HG03175 (cell line): ENCODE measurements at regions not wholly inside any gene's neighbourhood (a gene's known extent, or its start where the extent isn't known, plus 50 kb on each side); places are given as distances from the start of the nearest gene placed in this dataset.
A peak's percentile ranks its signal among the peaks of the same experiment; 100 is the strongest.
"Not testable (repeated sequence)": the region's sequence is repeated elsewhere in the genome, so short reads cannot be mapped to it uniquely, and the experiment has no call there.

Experiments used
- ATAC-seq: cut with Tn5 transposase; IDR thresholded peaks from one replicate; pipeline ENCODE4 v1.9.1; 2021; ENCODE audit warnings: mild to moderate bottlenecking, moderate library complexity; ENCODE audit not compliant: unreplicated experiment

DNA sequence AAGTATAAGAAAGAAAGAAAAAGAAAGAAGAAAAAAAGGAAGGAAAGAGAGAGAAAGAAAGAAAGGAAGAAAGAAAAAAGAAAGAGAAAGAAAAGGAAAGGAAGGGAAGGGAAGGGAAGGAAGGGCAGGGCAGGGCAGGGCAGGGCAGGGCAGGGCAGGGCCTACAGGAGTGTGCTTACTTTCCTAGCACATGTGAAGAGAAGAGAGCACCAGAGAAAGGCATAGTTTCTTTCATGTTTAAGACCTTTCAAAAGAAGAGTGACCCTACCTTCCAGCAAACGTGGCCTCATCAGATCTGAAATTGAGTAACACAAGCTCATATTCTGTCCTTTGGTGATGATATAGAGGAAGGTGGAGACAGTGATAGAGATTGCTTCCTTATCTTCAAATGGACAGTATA lies 899.3 kb upstream of the RAG2 start:
- ATAC-seq: no peak

DNA sequence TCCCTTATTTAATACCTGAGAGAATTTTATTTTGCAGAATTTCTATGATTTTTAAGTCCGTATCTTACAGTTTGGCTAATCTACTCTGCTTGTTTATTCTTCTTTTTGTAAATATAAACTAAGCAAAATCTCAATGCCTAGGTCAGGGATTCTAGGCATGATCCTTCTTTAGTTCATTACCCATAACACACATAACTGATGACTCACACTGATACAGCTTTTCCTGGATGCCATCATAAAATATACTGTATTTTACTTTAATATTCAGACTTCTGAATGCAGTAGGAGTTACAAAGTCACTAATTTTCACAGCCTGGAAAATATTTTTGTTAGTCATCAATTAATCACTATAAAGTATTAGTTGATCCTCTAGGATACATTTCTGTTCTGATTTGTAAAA lies 898.2 kb upstream of the RAG2 start:
- ATAC-seq: no peak

GRCh38 chr11:37484298-37484697 lies 886.3 kb upstream of the RAG2 start:
- ATAC-seq: no peak

DNA sequence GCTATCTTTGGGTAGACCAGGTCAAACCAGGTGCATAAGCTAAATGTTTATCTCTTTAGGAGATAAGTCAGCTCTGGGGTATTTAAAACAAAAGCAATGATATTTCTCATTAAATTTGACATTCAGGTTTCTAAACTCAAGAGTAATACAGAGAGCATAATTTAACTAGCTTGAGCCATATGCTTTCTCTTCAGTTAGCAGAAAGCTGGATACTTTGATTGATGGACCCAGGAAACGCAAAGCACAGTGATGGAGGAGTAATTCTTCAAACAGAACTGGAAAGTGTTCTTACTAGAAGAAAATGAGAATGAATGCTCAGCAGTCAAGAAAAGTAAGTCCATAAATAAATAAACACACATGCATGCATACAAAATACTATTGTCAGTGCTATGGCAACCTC lies 885.7 kb upstream of the RAG2 start:
- no peak for ATAC-seq

GRCh38 chr11:37474889-37475288 lies 876.9 kb upstream of the RAG2 start:
- no peak for ATAC-seq

GRCh38 chr11:37468344-37468743 lies 870.3 kb upstream of the RAG2 start:
- ATAC-seq: no peak

- no peak for ATAC-seq
These were observed 867.2 kb upstream of the RAG2 start for GRCh38 chr11:37465221-37465620.

GRCh38 chr11:37459456-37459855 lies 861.4 kb upstream of the RAG2 start:
- ATAC-seq: no peak

- ATAC-seq: no peak
These were observed 858.7 kb upstream of the RAG2 start for GRCh38 chr11:37456746-37457145.

DNA sequence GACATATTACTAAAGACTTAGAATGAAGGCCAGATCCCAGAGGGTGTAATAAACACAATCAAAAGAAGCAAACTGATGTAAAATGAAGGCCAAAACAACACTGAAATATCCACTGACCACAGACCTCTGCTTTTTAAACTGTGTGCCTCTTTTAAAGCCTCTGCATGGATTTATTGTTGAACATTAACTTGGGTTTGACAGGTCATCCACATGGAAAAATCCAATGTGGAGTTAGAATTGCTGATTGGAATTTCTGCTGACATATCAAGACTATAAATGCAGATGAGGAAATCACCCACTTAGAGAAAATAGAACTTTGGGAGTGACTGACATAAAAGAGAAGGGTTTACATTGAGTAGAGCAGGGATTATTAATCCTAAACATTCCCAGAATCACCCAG lies 853.9 kb upstream of the RAG2 start:
- ATAC-seq: no peak

DNA sequence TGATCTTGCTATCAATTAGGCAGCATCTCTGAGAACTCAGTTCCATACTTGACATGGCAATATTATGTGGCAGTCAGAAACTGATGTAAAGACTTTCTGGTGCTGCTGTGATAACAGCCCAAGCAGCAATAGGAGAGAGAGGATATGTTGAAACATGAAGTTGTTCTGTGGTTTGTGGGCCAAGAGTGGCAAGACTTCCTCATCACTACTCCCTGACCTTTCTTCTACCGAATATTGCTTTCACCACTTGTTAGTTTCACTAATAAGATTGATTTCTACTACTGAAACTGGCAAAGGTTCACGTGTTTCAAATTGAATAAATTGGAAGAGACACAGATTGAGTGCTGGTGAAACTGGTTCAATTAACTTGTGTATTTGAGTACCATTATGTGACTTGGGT lies 852.6 kb upstream of the RAG2 start:
- peak; percentile 82 for ATAC-seq

DNA sequence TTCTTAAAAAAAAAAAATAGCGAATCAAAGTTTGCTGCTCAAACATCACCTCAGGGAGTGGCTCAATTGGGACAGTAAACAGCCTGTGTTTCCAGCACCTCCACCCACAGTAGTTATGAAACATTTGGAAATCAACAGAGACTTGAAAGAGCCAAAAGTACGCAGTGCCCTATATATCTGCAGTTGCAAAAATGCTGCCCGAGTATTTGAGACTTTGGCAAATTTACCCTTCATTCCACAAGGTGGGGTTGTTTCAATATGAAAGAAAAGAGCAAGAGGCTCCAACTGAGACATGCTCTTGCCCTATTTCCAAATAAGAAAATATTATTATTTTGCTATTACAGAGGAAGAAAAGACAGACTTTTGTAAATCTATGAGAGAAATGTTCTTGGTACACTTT lies 851.1 kb upstream of the RAG2 start:
- ATAC-seq: no peak

DNA sequence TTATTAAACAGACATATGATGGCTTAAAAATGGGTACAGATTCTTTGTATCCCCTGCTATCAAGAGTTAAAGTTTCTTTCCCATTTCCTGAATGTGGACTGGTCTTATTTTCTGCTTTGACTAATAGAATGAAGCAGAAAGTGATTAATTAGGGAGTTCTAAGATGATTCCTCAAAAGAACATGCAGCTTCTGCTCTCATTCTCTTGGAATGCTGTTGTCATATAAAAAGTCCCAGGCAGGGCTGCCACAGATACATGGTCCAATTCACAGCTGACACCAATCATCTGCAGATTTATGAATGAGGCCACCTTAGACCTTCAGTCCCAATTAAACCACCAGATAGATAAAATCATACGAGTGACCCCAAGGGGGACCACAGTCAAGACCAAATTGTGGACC lies 844.5 kb upstream of the RAG2 start:
- no peak for ATAC-seq

DNA sequence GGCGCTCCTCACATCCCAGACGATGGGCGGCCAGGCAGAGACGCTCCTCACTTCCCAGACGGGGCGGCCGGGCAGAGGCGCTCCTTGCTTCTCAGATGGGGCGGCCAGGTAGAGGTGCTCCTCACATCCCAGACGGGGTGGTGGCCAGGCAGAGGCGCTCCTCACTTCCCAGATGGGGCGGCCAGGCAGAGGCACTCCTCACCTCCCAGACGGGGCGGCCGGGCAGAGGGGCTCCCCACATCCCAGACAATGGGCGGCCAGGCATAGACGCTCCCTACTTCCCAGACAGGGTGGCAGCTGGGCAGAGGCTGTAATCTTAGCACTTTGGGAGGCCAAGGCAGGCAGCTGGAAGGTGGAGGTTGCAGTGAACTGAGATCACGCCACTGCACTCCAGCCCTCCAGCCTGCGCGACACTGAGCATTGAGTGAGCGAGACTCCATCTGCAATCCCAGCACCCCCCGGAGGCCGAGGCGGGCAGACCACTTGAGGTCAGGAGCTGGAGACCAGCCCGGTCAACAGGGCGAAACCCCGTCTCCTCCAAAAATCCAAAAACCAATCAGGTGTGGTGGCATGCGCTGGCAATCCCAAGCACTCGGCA lies 833.7 kb upstream of the RAG2 start:
- ATAC-seq: not testable (repeated sequence)

DNA sequence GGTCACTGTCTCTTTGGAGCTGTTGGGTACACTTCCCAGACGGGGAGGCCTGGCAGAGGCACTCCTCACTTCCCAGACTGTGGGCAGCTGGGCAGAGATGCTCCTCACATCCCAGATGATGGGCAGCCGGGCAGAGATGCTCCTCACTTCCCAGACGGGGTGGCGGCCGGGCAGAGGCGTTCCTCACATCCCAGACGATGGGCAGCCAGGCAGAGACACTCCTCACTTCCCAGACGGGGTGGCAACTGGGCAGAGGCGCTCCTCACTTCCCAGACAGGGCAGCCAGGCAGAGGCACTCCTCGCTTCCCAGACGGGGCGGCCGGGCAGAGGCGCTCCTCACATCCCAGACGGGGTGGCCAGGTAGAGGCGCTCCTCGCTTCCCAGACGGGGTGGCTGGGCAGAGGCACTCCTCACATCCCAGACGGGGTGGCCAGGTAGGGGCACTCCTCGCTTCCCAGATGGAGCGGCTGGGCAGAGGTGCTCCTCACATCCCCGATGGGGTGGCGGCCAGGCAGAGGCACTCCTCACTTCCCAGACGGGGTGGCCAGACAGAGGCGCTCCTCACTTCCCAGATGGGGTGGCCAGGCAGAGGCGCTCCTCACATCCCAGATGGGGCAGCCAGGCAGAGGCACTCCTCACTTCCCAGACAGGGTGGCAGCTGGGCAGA lies 833.1 kb upstream of the RAG2 start:
- not testable (repeated sequence) for ATAC-seq

- ATAC-seq: no peak
These were observed 824.5 kb upstream of the RAG2 start for GRCh38 chr11:37422511-37422910.

DNA sequence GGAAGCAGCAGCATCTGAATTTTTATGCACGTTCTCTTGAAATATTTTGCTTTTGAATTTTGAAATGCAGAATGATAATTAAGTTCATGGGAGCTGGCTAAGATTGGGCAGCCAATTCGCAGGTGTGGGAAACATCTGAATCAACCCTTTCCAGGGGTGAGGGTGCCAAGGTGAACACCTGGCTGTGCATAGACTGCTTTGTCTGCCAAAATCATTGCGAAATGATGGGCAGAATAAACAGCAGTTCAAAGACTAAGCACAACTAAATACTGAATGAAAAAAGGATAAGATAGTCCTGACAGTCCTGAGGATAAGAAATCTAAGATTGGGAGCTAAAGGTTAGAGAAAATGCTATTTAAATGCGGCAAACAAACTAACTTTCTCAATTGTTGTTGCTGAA lies 813.3 kb upstream of the RAG2 start:
- ATAC-seq: no peak

- ATAC-seq: no peak
These were observed 811.1 kb upstream of the RAG2 start for GRCh38 chr11:37409124-37409523.

DNA sequence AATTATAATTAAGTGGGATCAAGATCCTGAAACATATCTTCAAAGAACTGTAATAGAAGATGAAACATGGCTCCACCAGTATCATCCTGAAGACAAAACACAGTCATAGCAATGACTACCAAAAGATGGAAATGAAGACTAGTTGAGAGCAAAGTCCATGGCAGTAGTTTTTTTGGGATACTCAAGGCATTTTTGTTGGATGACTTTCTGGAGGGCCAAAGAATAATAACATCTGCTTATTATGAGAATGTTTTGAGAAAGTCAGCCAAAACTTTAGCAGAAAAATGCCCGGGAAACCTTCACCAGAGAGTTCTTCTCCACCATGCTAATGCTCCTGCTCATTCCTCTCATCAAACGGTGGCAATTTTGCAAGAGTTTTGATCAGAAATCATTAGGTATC lies 809.4 kb upstream of the RAG2 start:
- no peak for ATAC-seq

DNA sequence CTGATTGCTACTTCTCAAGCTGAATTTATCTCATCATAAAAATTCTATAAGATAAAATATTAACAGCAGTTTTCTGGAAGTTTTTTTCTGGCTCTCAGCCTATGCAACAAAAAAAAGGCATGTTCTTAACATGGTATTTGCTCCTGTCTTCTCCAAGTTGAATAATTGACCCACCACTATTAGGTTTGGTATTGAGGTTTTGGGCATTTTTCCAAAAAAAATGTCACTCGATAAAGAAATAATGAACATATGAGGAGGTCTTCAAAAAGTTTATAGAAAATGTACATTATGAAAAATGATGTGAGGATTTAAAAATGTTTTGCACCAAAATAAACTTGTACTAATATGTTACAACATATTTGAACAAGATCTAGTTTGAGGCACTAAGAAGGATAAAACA lies 808.6 kb upstream of the RAG2 start:
- ATAC-seq: no peak

DNA sequence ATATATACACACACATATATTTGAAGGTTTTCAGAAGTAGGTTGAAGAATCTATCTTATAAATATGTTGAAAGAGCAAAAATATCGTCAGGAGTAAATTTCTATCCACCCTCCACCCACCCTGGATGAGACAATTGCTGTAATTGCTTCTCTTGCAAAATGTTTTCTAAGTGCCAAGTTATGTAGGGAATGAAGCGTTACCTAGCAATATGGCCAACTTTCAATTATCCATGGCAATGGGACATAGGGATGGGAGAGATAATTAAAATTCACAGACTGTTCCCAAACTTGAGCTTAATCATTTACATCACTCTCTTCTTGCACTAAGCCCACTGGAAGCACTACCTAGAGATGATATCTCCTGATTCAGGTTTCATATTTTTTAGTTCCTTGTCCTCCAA lies 806.2 kb upstream of the RAG2 start:
- ATAC-seq: no peak

DNA sequence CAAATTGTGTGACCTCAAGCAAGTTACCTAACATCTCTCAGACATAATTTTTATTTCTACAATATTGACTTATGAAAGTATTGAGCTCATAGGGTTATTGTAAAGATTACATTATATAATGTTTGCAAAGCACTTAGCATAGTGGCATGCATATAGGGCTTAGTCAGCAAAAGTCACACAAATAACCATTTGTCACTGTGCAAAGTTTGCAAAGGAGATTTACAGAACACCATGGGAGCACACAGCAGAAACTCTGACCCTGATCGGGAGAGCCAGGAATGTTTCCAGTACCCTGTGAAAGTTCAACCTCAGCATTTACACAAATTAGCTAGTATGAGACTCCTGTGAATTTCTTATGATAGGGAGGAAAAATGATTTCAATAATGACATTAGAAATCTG lies 804.6 kb upstream of the RAG2 start:
- ATAC-seq: no peak

DNA sequence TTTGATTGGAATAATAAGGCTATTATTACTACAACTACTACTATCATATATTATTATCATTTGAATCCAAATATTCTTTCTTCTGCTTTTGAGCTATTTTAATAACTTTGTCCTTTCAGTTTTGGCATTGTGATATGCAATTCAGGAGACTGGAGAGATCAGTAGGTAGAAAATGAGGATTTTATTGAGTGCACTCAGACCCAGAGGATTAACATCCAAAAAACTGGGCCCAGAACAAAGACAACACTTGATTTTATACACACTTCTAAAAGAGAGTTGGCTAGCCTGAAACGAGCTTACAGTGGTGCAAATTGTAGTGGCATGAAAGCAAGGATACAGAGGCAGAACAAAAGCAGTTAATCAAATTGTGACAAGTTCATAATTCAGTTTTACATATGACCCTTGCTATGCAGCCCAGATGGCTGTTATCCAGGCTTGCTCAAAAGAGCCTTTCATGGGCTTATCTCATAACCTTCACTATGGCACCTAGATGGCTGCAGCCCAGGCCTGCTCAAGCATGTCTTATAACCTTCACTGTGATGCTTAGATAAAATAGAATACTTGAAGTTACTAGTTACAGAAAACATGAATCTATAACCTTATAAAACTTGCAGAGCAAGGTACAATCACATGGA lies 796.3 kb upstream of the RAG2 start:
- ATAC-seq: no peak
